ENCODE measurements at regions not wholly inside any gene's neighbourhood (a gene's known extent, or its start where the extent isn't known, plus 50 kb on each side); places are given as distances from the start of the nearest gene placed in this dataset.

DNA sequence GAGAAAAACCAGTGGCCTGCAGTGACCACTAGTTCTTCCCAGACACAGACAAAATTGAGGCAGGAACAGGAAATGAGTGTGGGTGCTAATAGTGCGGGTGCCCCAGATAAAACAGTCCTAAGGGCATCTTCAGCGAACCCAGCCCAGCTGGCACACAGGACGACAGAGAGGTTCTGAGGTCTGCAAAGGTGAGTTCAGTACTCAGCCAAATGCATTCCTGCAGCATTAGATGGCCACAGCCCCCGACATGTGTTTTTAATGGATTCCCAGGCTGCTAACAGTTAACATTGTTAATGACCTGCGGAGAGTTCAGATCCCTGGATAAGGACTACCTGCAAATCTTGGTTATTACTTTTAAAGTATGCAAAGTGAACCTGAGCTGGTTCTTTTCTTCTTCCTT is 196.0 kb downstream of the HIBADH start:
- TF ChIP-seq, protein P1, sequence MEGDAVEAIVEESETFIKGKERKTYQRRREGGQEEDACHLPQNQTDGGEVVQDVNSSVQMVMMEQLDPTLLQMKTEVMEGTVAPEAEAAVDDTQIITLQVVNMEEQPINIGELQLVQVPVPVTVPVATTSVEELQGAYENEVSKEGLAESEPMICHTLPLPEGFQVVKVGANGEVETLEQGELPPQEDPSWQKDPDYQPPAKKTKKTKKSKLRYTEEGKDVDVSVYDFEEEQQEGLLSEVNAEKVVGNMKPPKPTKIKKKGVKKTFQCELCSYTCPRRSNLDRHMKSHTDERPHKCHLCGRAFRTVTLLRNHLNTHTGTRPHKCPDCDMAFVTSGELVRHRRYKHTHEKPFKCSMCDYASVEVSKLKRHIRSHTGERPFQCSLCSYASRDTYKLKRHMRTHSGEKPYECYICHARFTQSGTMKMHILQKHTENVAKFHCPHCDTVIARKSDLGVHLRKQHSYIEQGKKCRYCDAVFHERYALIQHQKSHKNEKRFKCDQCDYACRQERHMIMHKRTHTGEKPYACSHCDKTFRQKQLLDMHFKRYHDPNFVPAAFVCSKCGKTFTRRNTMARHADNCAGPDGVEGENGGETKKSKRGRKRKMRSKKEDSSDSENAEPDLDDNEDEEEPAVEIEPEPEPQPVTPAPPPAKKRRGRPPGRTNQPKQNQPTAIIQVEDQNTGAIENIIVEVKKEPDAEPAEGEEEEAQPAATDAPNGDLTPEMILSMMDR (conservative IDR thresholded peaks at IDR 0.05; ENCODE audit: low read length) = no peak
- TF ChIP-seq EZH2phosphoT487 (IDR thresholded peaks at IDR 0.05; ENCODE audit: borderline replicate concordance) = no peak
